Stimulated activated CD4-positive, alpha-beta T cell treated with anti-CD3 and anti-CD28 coated beads, Interleukin-12 subunit alpha, Interleukin-12 subunit beta, amount 100 ng/mL, for 24 hours (primary cell): ENCODE measurements at regions not wholly inside any gene's neighbourhood (a gene's known extent, or its start where the extent isn't known, plus 50 kb on each side); places are given as distances from the start of the nearest gene placed in this dataset.
"Not testable (repeated sequence)": the region's sequence is repeated elsewhere in the genome, so short reads cannot be mapped to it uniquely, and the experiment has no call there.

ENCODE experiments used
- DNase-seq, 2 experiments: peaks; one replicate each; pipeline ENCODE4 v3.0.0-alpha.2; 2020; ENCODE audit warnings: low read depth in 2 of 2

GRCh38 chr9:107807183-107807582 is 317.6 kb upstream of the KLF4 start:
- DNase-seq: no peak

- DNase-seq: no peak
Observed at GRCh38 chr9:107805201-107805600, 315.6 kb upstream of the KLF4 start.

- no peak for DNase-seq
Observed at GRCh38 chr9:107794259-107794658, 304.7 kb upstream of the KLF4 start.

- no peak for DNase-seq
Observed at GRCh38 chr9:107793541-107793940, 304.0 kb upstream of the KLF4 start.

- DNase-seq: no peak
Observed at GRCh38 chr9:107792596-107792995, 303.0 kb upstream of the KLF4 start.

GRCh38 chr9:107792006-107792405 is 302.4 kb upstream of the KLF4 start:
- no peak for DNase-seq

- DNase-seq: no peak
Observed at GRCh38 chr9:107789001-107789700, 299.6 kb upstream of the KLF4 start.

- no peak for DNase-seq
Observed at GRCh38 chr9:107786561-107786960, 297.0 kb upstream of the KLF4 start.

GRCh38 chr9:107784235-107784958 is 294.8 kb upstream of the KLF4 start:
- no peak for DNase-seq

- no peak for DNase-seq
Observed at GRCh38 chr9:107782789-107783188, 293.2 kb upstream of the KLF4 start.

GRCh38 chr9:107782381-107782780 is 292.8 kb upstream of the KLF4 start:
- no peak for DNase-seq

- DNase-seq: no peak
Observed at GRCh38 chr9:107780960-107781359, 291.4 kb upstream of the KLF4 start.

GRCh38 chr9:107779731-107780130 is 290.2 kb upstream of the KLF4 start:
- DNase-seq: no peak

GRCh38 chr9:107778661-107779060 is 289.1 kb upstream of the KLF4 start:
- DNase-seq: no peak

- DNase-seq: not testable (repeated sequence)
Observed at GRCh38 chr9:107774099-107774498, 284.5 kb upstream of the KLF4 start.

GRCh38 chr9:107772988-107773387 is 283.4 kb upstream of the KLF4 start:
- DNase-seq: no peak

- no peak for DNase-seq
Observed at GRCh38 chr9:107770716-107771115, 281.1 kb upstream of the KLF4 start.

- DNase-seq: no peak
Observed at GRCh38 chr9:107768224-107768623, 278.7 kb upstream of the KLF4 start.

GRCh38 chr9:107767711-107768110 is 278.1 kb upstream of the KLF4 start:
- no peak for DNase-seq

- not testable (repeated sequence) for DNase-seq
Observed at GRCh38 chr9:107763469-107763868, 273.9 kb upstream of the KLF4 start.

- no peak for DNase-seq
Observed at GRCh38 chr9:107761307-107761706, 271.7 kb upstream of the KLF4 start.

GRCh38 chr9:107760469-107761242 is 271.1 kb upstream of the KLF4 start:
- DNase-seq: no peak

GRCh38 chr9:107759823-107760166 is 270.2 kb upstream of the KLF4 start:
- no peak for DNase-seq
